ENCODE measurements at regions not wholly inside any gene's neighbourhood (a gene's known extent, or its start where the extent isn't known, plus 50 kb on each side); places are given as distances from the start of the nearest gene placed in this dataset.

DNA sequence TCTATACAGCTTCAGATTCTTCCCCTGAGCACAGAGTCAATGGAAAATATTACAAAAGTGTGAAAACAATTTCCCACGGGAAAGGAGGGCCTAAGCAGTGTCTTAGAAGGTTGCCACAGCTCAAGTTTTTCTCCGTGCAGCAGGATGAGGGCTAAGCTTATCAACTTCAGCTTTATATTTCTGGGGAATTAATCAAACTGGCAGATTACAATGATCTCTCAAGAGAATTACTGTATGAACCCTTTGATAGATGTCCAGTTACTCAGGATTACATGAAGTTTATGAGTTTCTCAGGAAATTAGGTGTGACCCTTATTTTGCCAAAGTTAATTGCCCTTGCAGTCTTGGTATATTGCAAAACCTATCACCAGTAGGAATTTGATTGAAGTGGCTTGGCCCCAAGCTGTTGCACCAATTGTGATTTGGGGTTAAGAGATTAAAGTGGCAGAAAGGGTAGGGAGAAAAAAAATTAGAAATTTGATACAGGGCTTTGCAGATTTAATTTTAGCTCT lies 298.4 kb downstream of the MAP2K6 start:
- intact Hi-C loops (cut with DNase I), result no loop called here
- H3K4me3 ChIP-seq, result no peak overlapping the region
- no peaks in the 10 kb centered on the region for H3K36me3 ChIP-seq (replicated peaks in 1 of 2)
- TF ChIP-seq POLR2A (IDR thresholded peaks at IDR 0.05), result no peak
- no peak for TF ChIP-seq CTCF (IDR thresholded peaks at IDR 0.05)
- 69 to 80% (median 73%) methylated on average over 2 of the region's 2 CpGs for WGBS, 4 donors
- no peaks in the 10 kb centered on the region for H3K27me3 ChIP-seq
- no peak for DNase-seq
- H3K27ac ChIP-seq, result no peak overlapping the region
- H3K4me1 ChIP-seq (replicated peaks in 1 of 2), result peaks cover 0 to 9% of the 10 kb centered on the region in 2 donors
- no peaks in the 10 kb centered on the region for H3K9me3 ChIP-seq (replicated peaks in 1 of 3)

DNA sequence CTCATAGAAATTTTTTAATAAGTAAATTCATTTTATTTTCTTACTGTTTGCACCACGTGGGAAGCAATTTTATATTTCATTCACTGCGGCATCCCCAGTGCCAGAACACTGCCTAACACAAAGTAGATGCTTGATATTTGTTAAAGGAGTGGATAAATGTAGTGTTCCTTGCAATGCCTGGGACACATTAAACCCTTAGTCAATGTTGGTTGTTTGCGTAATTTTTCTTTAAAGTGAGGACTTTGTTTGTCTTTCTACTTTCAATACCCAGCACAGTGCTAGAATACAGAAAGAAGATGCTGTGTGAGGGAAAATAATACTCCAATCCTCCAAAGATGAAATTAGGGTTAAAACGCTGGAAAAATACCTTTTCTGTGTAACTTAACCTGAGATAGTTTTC lies 299.3 kb downstream of the MAP2K6 start:
- TF ChIP-seq POLR2A (IDR thresholded peaks at IDR 0.05) (no peak), CTCF (IDR thresholded peaks at IDR 0.05) (no peak)
- no peak overlapping the region for H3K4me3 ChIP-seq
- intact Hi-C loops (cut with DNase I), result no loop called here
- WGBS, 4 donors, result 83 to 90% (median 87%) methylated on average over 4 of the region's 4 CpGs
- H3K9me3 ChIP-seq (replicated peaks in 1 of 3), result no peaks in the 10 kb centered on the region
- H3K4me1 ChIP-seq (replicated peaks in 1 of 2), result peaks cover 0 to 11% of the 10 kb centered on the region in 2 donors
- no peaks in the 10 kb centered on the region for H3K36me3 ChIP-seq (replicated peaks in 1 of 2)
- DNase-seq, result no peak
- no peaks in the 10 kb centered on the region for H3K27me3 ChIP-seq
- H3K27ac ChIP-seq, result no peak overlapping the region

DNA sequence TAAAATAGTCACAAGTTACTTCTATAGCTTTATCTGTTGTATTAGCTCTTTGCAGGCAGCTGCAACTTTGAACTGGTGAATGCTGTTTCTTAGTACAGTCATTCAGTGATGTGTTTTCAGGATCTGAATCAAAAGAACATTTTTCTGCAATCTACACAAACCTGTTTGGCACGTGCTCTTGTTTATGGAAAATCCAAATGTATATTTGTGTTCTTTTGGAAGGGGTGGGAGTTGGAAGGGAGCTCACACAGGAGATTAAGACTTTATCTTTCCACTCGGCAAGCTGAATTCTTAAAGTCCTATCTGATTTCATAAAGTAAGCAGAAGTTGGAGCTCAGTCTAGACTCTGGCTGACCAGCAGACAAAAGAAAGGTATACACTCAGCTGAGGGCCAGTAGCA lies 300.2 kb downstream of the MAP2K6 start:
- DNase-seq, result no peak
- H3K36me3 ChIP-seq (replicated peaks in 1 of 2), result no peaks in the 10 kb centered on the region
- H3K27me3 ChIP-seq, result no peaks in the 10 kb centered on the region
- intact Hi-C loops (cut with DNase I), result no loop called here
- no peak overlapping the region for H3K4me3 ChIP-seq
- H3K4me1 ChIP-seq (replicated peaks in 1 of 2), result peaks cover 0 to 11% of the 10 kb centered on the region in 2 donors
- 69 to 78% (median 74%) methylated on average over 2 of the region's 2 CpGs for WGBS, 4 donors
- no peaks in the 10 kb centered on the region for H3K9me3 ChIP-seq (replicated peaks in 1 of 3)
- TF ChIP-seq POLR2A (IDR thresholded peaks at IDR 0.05) (no peak), CTCF (IDR thresholded peaks at IDR 0.05) (no peak)
- no peak overlapping the region for H3K27ac ChIP-seq

DNA sequence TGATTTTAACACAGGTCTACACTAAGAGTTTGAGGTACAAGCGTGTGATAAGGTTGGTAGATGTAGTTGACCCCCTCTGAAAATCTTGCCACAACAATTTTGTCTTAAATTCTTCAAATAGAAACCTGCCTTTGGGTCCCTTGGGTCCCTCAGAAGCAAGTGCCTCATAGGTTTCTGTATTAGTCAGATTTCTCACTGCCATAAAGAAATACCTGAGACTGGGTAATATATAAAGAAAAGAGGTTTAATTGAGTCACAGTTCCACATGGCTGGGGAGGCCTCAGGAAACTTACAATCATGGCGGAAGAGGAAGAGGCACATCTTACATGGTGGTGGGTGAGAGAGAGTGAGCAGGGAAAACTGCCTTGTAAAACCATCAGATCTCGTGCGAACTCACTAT lies 301.2 kb downstream of the MAP2K6 start:
- no peak for TF ChIP-seq POLR2A (IDR thresholded peaks at IDR 0.05)
- TF ChIP-seq CTCF (IDR thresholded peaks at IDR 0.05), result no peak
- no peaks in the 10 kb centered on the region for H3K9me3 ChIP-seq (replicated peaks in 1 of 3)
- H3K27ac ChIP-seq, result no peak overlapping the region
- DNase-seq, result no peak
- H3K36me3 ChIP-seq (replicated peaks in 1 of 2), result no peaks in the 10 kb centered on the region
- H3K27me3 ChIP-seq, result no peaks in the 10 kb centered on the region
- WGBS, 4 donors, result 94 to 97% (median 96%) methylated on average over 4 of the region's 4 CpGs
- peaks cover 0 to 11% of the 10 kb centered on the region in 2 donors for H3K4me1 ChIP-seq (replicated peaks in 1 of 2)
- intact Hi-C loops (cut with DNase I), result no loop called here
- no peak overlapping the region for H3K4me3 ChIP-seq

Data from adrenal gland (tissue), 9 donors.